GM21528 (cell line): ENCODE measurements at regions not wholly inside any gene's neighbourhood (a gene's known extent, or its start where the extent isn't known, plus 50 kb on each side); places are given as distances from the start of the nearest gene placed in this dataset.

Experiments used
- ATAC-seq: cut with Tn5 transposase; IDR thresholded peaks from one replicate; pipeline ENCODE4 v1.9.1; 2021; ENCODE audit warnings: mild to moderate bottlenecking, moderate library complexity; ENCODE audit not compliant: unreplicated experiment, low FRiP score

- no peak for ATAC-seq
Measured at GRCh38 chr15:69826819-69827175, 270.9 kb downstream of the TLE3 start.

GRCh38 chr15:69827751-69828150 lies 270.0 kb downstream of the TLE3 start:
- no peak for ATAC-seq

- no peak for ATAC-seq
Measured at GRCh38 chr15:69828181-69828828, 269.4 kb downstream of the TLE3 start.

- no peak for ATAC-seq
Measured at GRCh38 chr15:69829974-69830373, 267.7 kb downstream of the TLE3 start.

- no peak for ATAC-seq
Measured at GRCh38 chr15:69830430-69830829, 267.3 kb downstream of the TLE3 start.

- ATAC-seq, result no peak
Measured at GRCh38 chr15:69830876-69831275, 266.8 kb downstream of the TLE3 start.

- ATAC-seq, result no peak
Measured at GRCh38 chr15:69834267-69834666, 263.4 kb downstream of the TLE3 start.

- ATAC-seq, result no peak
Measured at GRCh38 chr15:69834761-69835160, 263.0 kb downstream of the TLE3 start.

GRCh38 chr15:69836048-69836447 lies 261.7 kb downstream of the TLE3 start:
- ATAC-seq, result no peak

GRCh38 chr15:69836526-69837230 lies 261.0 kb downstream of the TLE3 start:
- ATAC-seq, result no peak

- no peak for ATAC-seq
Measured at GRCh38 chr15:69838338-69838737, 259.4 kb downstream of the TLE3 start.

GRCh38 chr15:69838994-69839393 lies 258.7 kb downstream of the TLE3 start:
- ATAC-seq, result no peak

GRCh38 chr15:69841113-69841828 lies 256.4 kb downstream of the TLE3 start:
- ATAC-seq, result no peak

GRCh38 chr15:69842851-69843250 lies 254.9 kb downstream of the TLE3 start:
- ATAC-seq, result no peak

- no peak for ATAC-seq
Measured at GRCh38 chr15:69843276-69843899, 254.3 kb downstream of the TLE3 start.

GRCh38 chr15:69843900-69844304 lies 253.8 kb downstream of the TLE3 start:
- no peak for ATAC-seq

- ATAC-seq, result no peak
Measured at GRCh38 chr15:69845159-69845558, 252.6 kb downstream of the TLE3 start.

GRCh38 chr15:69847625-69848024 lies 250.1 kb downstream of the TLE3 start:
- ATAC-seq, result no peak

GRCh38 chr15:69848096-69848495 lies 249.6 kb downstream of the TLE3 start:
- ATAC-seq, result no peak

GRCh38 chr15:69848551-69849231 lies 249.0 kb downstream of the TLE3 start:
- ATAC-seq, result no peak

- ATAC-seq, result no peak
Measured at GRCh38 chr15:69849232-69849610, 248.5 kb downstream of the TLE3 start.
